ENCODE measurements at regions not wholly inside any gene's neighbourhood (a gene's known extent, or its start where the extent isn't known, plus 50 kb on each side); places are given as distances from the start of the nearest gene placed in this dataset.

DNA sequence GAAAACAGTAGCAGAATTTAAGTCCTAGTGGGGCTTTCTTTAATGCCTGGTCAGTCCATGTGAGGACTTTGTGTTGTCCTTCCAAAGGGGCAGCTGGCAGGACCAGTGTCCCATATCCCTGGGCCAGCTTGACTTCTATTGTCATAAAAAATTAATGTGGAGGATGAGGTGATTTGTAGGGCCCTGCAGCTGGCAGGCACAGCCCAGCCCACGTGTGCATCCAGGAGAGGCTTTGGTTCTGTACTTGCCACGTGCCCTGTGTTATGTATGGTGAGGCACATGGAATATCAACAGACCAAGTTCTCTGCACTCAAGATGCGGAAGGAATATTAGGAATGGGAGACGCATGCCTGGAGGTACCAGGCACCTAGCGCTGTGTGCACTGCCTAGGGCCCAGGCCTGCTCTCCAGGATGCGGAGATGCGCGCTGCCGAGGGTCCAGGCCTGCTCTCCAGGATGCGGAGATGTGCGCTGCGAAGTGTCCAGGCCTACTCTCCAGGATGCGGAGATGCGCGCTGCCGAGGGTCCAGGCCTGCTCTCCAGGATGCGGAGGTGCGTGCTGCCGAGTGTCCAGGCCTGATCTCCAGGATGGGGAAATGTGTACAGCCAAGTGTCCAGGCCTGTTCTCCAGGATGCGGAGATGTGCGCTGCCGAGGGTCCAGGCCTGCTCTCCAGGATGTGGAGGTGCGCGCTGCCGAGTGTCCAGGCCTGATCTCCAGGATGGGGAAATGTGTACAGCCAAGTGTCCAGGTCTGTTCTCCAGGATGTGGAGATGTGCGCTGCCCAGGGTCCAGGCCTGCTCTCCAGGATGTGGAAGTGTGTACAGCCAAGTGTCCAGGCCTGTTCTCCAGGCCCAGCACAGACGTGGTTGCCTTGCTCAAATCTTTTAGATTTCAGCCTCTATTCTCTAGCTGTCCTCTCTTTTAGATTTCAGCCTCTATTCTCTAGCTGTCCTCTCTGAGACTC is 183.3 kb upstream of the ROPN1 start:
- TF ChIP-seq, protein P1, sequence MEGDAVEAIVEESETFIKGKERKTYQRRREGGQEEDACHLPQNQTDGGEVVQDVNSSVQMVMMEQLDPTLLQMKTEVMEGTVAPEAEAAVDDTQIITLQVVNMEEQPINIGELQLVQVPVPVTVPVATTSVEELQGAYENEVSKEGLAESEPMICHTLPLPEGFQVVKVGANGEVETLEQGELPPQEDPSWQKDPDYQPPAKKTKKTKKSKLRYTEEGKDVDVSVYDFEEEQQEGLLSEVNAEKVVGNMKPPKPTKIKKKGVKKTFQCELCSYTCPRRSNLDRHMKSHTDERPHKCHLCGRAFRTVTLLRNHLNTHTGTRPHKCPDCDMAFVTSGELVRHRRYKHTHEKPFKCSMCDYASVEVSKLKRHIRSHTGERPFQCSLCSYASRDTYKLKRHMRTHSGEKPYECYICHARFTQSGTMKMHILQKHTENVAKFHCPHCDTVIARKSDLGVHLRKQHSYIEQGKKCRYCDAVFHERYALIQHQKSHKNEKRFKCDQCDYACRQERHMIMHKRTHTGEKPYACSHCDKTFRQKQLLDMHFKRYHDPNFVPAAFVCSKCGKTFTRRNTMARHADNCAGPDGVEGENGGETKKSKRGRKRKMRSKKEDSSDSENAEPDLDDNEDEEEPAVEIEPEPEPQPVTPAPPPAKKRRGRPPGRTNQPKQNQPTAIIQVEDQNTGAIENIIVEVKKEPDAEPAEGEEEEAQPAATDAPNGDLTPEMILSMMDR (IDR thresholded peaks at IDR 0.05), result no peak
- no peak for TF ChIP-seq POLR2A (IDR thresholded peaks at IDR 0.05)

Data from right lobe of liver (tissue), 4 donors.